Omental fat pad (tissue), 3 donors: ENCODE measurements at regions not wholly inside any gene's neighbourhood (a gene's known extent, or its start where the extent isn't known, plus 50 kb on each side); places are given as distances from the start of the nearest gene placed in this dataset.

Experiments used
- ATAC-seq: fragments of 150-250 bp; one replicate; pipeline ENCODE4 v1.9.1; 2016; ENCODE audit warnings: mild to moderate bottlenecking, moderate library complexity; ENCODE audit not compliant: low FRiP score
- DNase-seq: peaks from one replicate; pipeline ENCODE4 v3.0.0-alpha.2; 2019; ENCODE audit warnings: low spot score
- CTCF ChIP-seq, 3 donors: fragments of 450-650 bp; IDR thresholded peaks; one replicate each; pipeline ENCODE4 v1.5.1; 2016 to 2017; ENCODE audit warnings: antibody characterized with exemption in 3 of 3, mild to moderate bottlenecking in 3 of 3, moderate library complexity in 2 of 3

DNA sequence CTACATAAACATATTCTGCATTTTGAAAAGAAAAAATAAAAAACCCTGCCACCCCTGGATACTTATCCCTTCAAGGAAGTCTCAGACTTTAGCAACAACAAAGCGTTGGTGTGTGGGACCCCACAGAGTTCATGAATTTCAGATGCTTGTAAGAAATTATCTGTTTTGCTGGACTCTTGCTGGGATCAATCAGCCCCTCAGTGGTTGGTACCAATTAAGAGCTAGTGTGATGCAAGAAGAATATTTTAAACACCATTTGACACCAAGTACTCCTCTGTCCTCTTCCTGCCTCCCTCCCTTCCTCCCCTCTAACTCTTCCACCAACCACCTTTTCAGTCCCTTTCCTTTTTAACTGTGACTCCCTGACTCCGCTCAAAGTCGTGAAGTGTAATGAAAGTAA lies 51.5 kb downstream of the SST start:
- ATAC-seq (no peak), DNase-seq (no peak)
- no peak for TF ChIP-seq CTCF (IDR thresholded peaks at IDR 0.05)

DNA sequence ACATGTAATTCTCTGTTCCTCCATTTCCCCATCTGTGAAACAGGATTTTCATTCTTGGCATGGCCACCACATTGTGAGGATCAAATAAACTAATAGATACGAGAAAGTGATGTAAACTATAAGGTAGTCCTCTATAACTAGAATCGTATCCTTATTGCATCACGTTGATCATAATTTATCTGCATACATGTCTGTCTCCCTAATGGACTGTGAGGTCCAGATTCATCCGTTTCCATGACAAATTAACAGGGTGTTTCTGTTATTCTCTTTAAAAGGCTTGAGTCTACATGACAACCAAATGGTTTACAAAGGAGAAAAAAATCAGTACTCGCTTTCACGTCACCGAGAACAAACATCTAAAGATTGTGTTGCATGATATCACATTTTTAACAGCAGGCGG lies 53.0 kb downstream of the SST start:
- TF ChIP-seq CTCF (IDR thresholded peaks at IDR 0.05): no peak
- DNase-seq (no peak), ATAC-seq (no peak)

- ATAC-seq (no peak), DNase-seq (no peak)
- TF ChIP-seq CTCF (IDR thresholded peaks at IDR 0.05): no peak
These were observed 53.8 kb downstream of the SST start for GRCh38 chr3:187616307-187616972.

GRCh38 chr3:187615630-187616029 lies 54.6 kb downstream of the SST start:
- DNase-seq (no peak), ATAC-seq (no peak)

DNA sequence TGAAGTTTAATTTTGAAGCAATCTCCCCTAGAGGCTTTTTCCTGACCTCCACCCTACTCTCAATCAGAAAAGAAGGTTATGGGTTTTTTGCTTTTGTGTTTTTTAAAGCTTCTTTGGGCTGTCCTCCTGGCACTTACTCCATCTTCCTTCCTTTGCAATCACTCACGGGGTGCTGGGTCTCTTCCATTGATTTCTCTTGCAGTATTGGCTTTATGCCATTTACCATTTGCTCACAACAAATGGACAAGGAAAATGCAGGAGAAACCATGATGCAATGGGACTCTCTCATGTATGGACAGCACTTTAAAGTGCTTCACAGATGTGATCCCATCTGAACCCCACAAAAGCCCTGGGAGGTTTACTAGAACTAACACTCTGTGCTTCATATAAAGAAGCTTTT lies 57.5 kb downstream of the SST start:
- TF ChIP-seq CTCF (IDR thresholded peaks at IDR 0.05): no peak
- ATAC-seq: no peak
- no peak for DNase-seq

More at GRCh38 chr3:187615630-187616029, 54.6 kb downstream of the SST start:
- TF ChIP-seq CTCF (IDR thresholded peaks at IDR 0.05): no peak

GRCh38 chr3:187610981-187611511 lies 59.1 kb downstream of the SST start:
- DNase-seq: no peak
- ATAC-seq: no peak
- no peak for TF ChIP-seq CTCF (IDR thresholded peaks at IDR 0.05)

DNA sequence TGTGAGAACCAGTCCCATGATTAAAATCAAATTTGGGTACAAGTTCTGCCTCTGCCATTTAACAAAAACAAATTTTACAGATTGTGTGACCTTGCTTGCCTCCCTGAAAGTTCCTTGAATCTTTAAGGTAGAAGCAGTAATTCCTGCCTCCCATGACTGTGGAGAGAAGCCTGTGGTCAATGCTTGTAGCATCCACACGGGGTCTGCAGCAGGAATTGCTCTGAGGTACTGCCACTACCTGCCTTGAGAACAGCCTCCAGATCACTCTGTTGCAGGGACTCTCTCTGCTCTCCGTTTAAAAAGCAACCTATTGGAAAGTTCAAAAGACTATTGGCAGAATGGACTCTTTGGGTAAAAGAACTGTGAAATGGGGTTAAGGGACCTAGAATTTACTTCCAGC lies 75.9 kb downstream of the SST start:
- ATAC-seq (no peak), DNase-seq (no peak)
- TF ChIP-seq CTCF (IDR thresholded peaks at IDR 0.05): no peak
